GM23338 (cell line): ENCODE measurements at regions not wholly inside any gene's neighbourhood (a gene's known extent, or its start where the extent isn't known, plus 50 kb on each side); places are given as distances from the start of the nearest gene placed in this dataset.

Source experiments
- EZH2 ChIP-seq: fragments of 200-600 bp; sonication (generic); IDR thresholded peaks from one replicate; pipeline ENCODE4 v1.8.0; 2017; ENCODE audit warnings: antibody characterized with exemption, mild to moderate bottlenecking, low read depth; ENCODE audit not compliant: unreplicated experiment
- TF ChIP-seq, protein P1 (sequence below), 2 experiments: fragments of 200-600 bp in 1 of 2; sonication (generic) in 1 of 2; conservative IDR thresholded peaks; 2 replicates each; pipeline versions ENCODE4 v1.5.1 to v1.6.1; 2016 to 2017; ENCODE audit warnings: antibody characterized with exemption in 2 of 2, low read depth in 2 of 2, mild to moderate bottlenecking in 2 of 2, moderate library complexity in 1 of 2

DNA sequence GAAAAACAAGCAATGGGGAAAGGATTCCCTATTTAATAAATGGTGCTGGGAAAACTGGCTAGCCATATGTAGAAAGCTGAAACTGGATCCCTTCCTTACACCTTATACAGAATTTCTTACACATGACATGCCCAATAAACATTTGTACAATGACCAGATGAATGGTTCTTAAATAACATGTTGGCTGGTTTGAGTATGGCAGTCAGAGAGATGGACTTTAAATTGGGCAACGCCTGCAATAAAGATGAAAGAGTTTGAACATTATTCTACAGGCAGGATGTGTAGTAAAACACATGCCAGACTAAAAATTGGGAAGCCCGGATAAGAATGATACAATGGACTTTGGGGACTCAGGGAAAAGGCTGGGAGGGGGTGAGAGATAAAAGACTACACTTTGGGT lies 360.6 kb upstream of the KITLG start:
- TF ChIP-seq, protein P1, sequence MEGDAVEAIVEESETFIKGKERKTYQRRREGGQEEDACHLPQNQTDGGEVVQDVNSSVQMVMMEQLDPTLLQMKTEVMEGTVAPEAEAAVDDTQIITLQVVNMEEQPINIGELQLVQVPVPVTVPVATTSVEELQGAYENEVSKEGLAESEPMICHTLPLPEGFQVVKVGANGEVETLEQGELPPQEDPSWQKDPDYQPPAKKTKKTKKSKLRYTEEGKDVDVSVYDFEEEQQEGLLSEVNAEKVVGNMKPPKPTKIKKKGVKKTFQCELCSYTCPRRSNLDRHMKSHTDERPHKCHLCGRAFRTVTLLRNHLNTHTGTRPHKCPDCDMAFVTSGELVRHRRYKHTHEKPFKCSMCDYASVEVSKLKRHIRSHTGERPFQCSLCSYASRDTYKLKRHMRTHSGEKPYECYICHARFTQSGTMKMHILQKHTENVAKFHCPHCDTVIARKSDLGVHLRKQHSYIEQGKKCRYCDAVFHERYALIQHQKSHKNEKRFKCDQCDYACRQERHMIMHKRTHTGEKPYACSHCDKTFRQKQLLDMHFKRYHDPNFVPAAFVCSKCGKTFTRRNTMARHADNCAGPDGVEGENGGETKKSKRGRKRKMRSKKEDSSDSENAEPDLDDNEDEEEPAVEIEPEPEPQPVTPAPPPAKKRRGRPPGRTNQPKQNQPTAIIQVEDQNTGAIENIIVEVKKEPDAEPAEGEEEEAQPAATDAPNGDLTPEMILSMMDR (conservative IDR thresholded peaks at IDR 0.05; ENCODE audit: low read depth in 2 of 2): no peak
- no peak for TF ChIP-seq EZH2
